IMR-90 (cell line): ENCODE measurements at regions not wholly inside any gene's neighbourhood (a gene's known extent, or its start where the extent isn't known, plus 50 kb on each side); places are given as distances from the start of the nearest gene placed in this dataset.

Experiments
- ATAC-seq: fragments of 200-7000 bp; cut with Tn5 transposase; 2 replicates; pipeline ENCODE4 v1.9.1; 2020; ENCODE audit warnings: low read depth, mild to moderate bottlenecking, moderate library complexity
- BruUV-seq: library from RNA; stranded (reverse); fragments of 400-500 nt; replicated peaks from 2 replicates; lab custom pipeline; 2021; lab: Mats Ljungman, UMichigan
- CTCF ChIA-PET: fragments of 300-600 bp; formaldehyde crosslinking; extraction: SDS; loops from one replicate; lab custom pipeline; 2021; ENCODE audit warnings: antibody characterized with exemption; lab: Yijun Ruan, JAX
- POLR2A ChIA-PET: fragments of 300-600 bp; sonication (Branson Sonifier 250); formaldehyde crosslinking; loops from one replicate; lab custom pipeline; 2022; ENCODE audit warnings: antibody characterized with exemption; ENCODE audit not compliant: unreplicated experiment; lab: Charles Lee
- DNase-seq: peaks from one replicate; pipeline ENCODE4 v3.0.0; 2013
- H2AFZ ChIP-seq: replicated peaks from 2 replicates; pipeline ENCODE3; 2013; ENCODE audit warnings: low read length, mild to moderate bottlenecking; ENCODE audit not compliant: poor library complexity
- H2AK5ac ChIP-seq: 2 replicates; pipeline ENCODE4 v1.6.1; 2013; ENCODE audit warnings: low read depth, low read length, inconsistent platforms
- H2AK9ac ChIP-seq: replicated peaks from 2 replicates; pipeline ENCODE3; 2013; ENCODE audit warnings: mild to moderate bottlenecking, low read depth, low read length, moderate library complexity; ENCODE audit not compliant: poor library complexity
- H2BK120ac ChIP-seq: 2 replicates; pipeline ENCODE4 v1.6.1; 2013; ENCODE audit warnings: low read depth, low read length, inconsistent platforms
- H2BK15ac ChIP-seq: 3 replicates; pipeline ENCODE4 v1.6.1; 2013; ENCODE audit warnings: low read depth, low read length, inconsistent platforms
- H2BK20ac ChIP-seq: 2 replicates; pipeline ENCODE4 v1.6.1; 2013; ENCODE audit warnings: low read depth, mild to moderate bottlenecking, inconsistent platforms, low read length, moderate library complexity
- H2BK5ac ChIP-seq: 2 replicates; pipeline ENCODE4 v1.6.1; 2013; ENCODE audit warnings: mild to moderate bottlenecking, low read depth, low read length, inconsistent platforms; ENCODE audit not compliant: poor library complexity, severe bottlenecking
- H3K14ac ChIP-seq: replicated peaks from 2 replicates; pipeline ENCODE4 v1.6.1; 2013; ENCODE audit warnings: low read depth, low read length, inconsistent platforms
- H3K18ac ChIP-seq: 2 replicates; pipeline ENCODE4 v1.6.1; 2013; ENCODE audit warnings: low read depth, low read length, control low read depth
- H3K23ac ChIP-seq: 2 replicates; pipeline ENCODE4 v1.6.1; 2013; ENCODE audit warnings: low read depth, low read length, inconsistent platforms
- H3K27ac ChIP-seq: 2 replicates; pipeline ENCODE4 v1.5.1; 2013; ENCODE audit warnings: mild to moderate bottlenecking, control low read depth, low read length; ENCODE audit not compliant: insufficient read depth
- H3K27me3 ChIP-seq: 2 replicates; pipeline ENCODE4 v1.6.1; 2013; ENCODE audit warnings: low read length; ENCODE audit not compliant: control insufficient read depth, insufficient read depth
- H3K36me3 ChIP-seq: 2 replicates; pipeline ENCODE4 v1.6.1; 2013; ENCODE audit warnings: low read length, mixed read lengths; ENCODE audit not compliant: control insufficient read depth, insufficient read depth
- H3K4ac ChIP-seq: 2 replicates; pipeline ENCODE4 v1.6.1; 2013; ENCODE audit warnings: low read depth, low read length, inconsistent platforms
- H3K4me1 ChIP-seq: 2 replicates; pipeline ENCODE4 v1.6.1; 2013; ENCODE audit warnings: low read length, mixed read lengths; ENCODE audit not compliant: control insufficient read depth, insufficient read depth
- H3K4me2 ChIP-seq: 2 replicates; pipeline ENCODE4 v1.6.1; 2013; ENCODE audit warnings: low read depth, mild to moderate bottlenecking, control low read depth, low read length, moderate library complexity
- H3K4me3 ChIP-seq: 2 replicates; pipeline ENCODE4 v1.5.1; 2013; ENCODE audit warnings: low read depth, mild to moderate bottlenecking, control low read depth, low read length, moderate library complexity; ENCODE audit not compliant: insufficient read depth
- H3K56ac ChIP-seq: 2 replicates; pipeline ENCODE4 v1.6.1; 2013; ENCODE audit warnings: low read length, inconsistent platforms; ENCODE audit not compliant: insufficient read depth; ENCODE audit errors: extremely low read depth
- H3K79me1 ChIP-seq, 2 experiments: 2 replicates each; pipeline ENCODE4 v1.6.1; 2013; ENCODE audit warnings: low read length in 2 of 2, inconsistent platforms in 1 of 2, low read depth in 1 of 2
- H3K9ac ChIP-seq: 2 replicates; pipeline ENCODE4 v1.6.1; 2013; ENCODE audit warnings: low read depth, low read length, control low read depth
- H3K9me1 ChIP-seq: 2 replicates; pipeline ENCODE4 v1.6.1; 2013; ENCODE audit warnings: low read length, inconsistent platforms; ENCODE audit not compliant: insufficient read depth
- H3K9me3 ChIP-seq: 2 replicates; pipeline ENCODE4 v1.6.1; 2013; ENCODE audit warnings: low read length; ENCODE audit not compliant: control insufficient read depth, insufficient read depth
- H4K20me1 ChIP-seq: 2 replicates; pipeline ENCODE4 v1.6.1; 2013; ENCODE audit warnings: low read length, inconsistent platforms; ENCODE audit not compliant: insufficient read depth
- H4K5ac ChIP-seq: 2 replicates; pipeline ENCODE4 v1.6.1; 2013; ENCODE audit warnings: mild to moderate bottlenecking, low read depth, low read length, control low read depth
- H4K8ac ChIP-seq, 2 experiments: 2 replicates each; pipeline ENCODE4 v1.6.1; 2013; ENCODE audit warnings: low read depth in 2 of 2, low read length in 2 of 2, control low read depth in 1 of 2, inconsistent platforms in 1 of 2
- H4K91ac ChIP-seq: 2 replicates; pipeline ENCODE4 v1.6.1; 2013; ENCODE audit warnings: low read depth, low read length, inconsistent platforms; ENCODE audit not compliant: insufficient read depth
- BHLHE40 ChIP-seq: fragments of 150-350 bp; IDR thresholded peaks from 2 replicates; pipeline ENCODE4 v1.6.1; 2016; ENCODE audit warnings: mild to moderate bottlenecking, low read depth, low read length
- CEBPB ChIP-seq: IDR thresholded peaks from 2 replicates; pipeline ENCODE4 v1.6.1; 2012; ENCODE audit warnings: low read depth, low read length, improper control_type of control experiment
- CHD1 ChIP-seq: IDR thresholded peaks from 2 replicates; pipeline ENCODE4 v1.6.1; 2012; ENCODE audit warnings: low read depth, low read length, improper control_type of control experiment
- CTCF ChIP-seq: conservative IDR thresholded peaks from 2 replicates; pipeline ENCODE4 v1.5.1; 2012; ENCODE audit warnings: mild to moderate bottlenecking, low read depth, low read length, improper control_type of control experiment
- FOS ChIP-seq: fragments of 150-350 bp; IDR thresholded peaks from 2 replicates; pipeline ENCODE4 v1.6.1; 2016; ENCODE audit warnings: low read depth, low read length
- MAFK ChIP-seq: IDR thresholded peaks from 2 replicates; pipeline ENCODE4 v1.6.1; 2012; ENCODE audit warnings: low read depth, low read length, improper control_type of control experiment
- MAZ ChIP-seq: IDR thresholded peaks from 2 replicates; pipeline ENCODE4 v1.6.1; 2012; ENCODE audit warnings: low read depth, mild to moderate bottlenecking, low read length, improper control_type of control experiment, moderate library complexity, borderline replicate concordance
- MXI1 ChIP-seq: IDR thresholded peaks from 2 replicates; pipeline ENCODE4 v1.6.1; 2012; ENCODE audit warnings: low read depth, mild to moderate bottlenecking, low read length, moderate library complexity, borderline replicate concordance
- NFE2L2 ChIP-seq: fragments of 150-350 bp; IDR thresholded peaks from 2 replicates; pipeline ENCODE4 v1.6.1; 2016; ENCODE audit warnings: low read depth, mild to moderate bottlenecking, low read length
- POLR2A ChIP-seq: IDR thresholded peaks from 2 replicates; pipeline ENCODE4 v1.6.1; 2012; ENCODE audit warnings: mild to moderate bottlenecking, low read depth, low read length
- RAD21 ChIP-seq: IDR thresholded peaks from 2 replicates; pipeline ENCODE4 v1.6.1; 2012; ENCODE audit warnings: low read length, improper control_type of control experiment
- RCOR1 ChIP-seq: IDR thresholded peaks from 2 replicates; pipeline ENCODE4 v1.6.1; 2012; ENCODE audit warnings: mild to moderate bottlenecking, low read length, improper control_type of control experiment; ENCODE audit not compliant: insufficient replicate concordance
- RFX5 ChIP-seq: IDR thresholded peaks from 2 replicates; pipeline ENCODE4 v1.8.0; 2012; ENCODE audit warnings: low read depth, mild to moderate bottlenecking, low read length, moderate library complexity
- SMC3 ChIP-seq: fragments of 150-350 bp; IDR thresholded peaks from 2 replicates; pipeline ENCODE4 v1.6.1; 2016; ENCODE audit warnings: low read depth, mild to moderate bottlenecking, antibody characterized with exemption, low read length, moderate library complexity
- USF2 ChIP-seq: fragments of 150-350 bp; IDR thresholded peaks from 2 replicates; pipeline ENCODE4 v1.6.1; 2017; ENCODE audit warnings: mild to moderate bottlenecking, antibody characterized with exemption, low read length, low read depth
- dilution Hi-C: fragments of 300-500 bp; cut with HindIII; formaldehyde crosslinking; loops from one replicate; pipeline ENCODE4 v1.14.3; 2018; ENCODE audit warnings: low sequenced_read_pairs; ENCODE audit not compliant: unreplicated experiment
- in situ Hi-C: fragments of 300-500 bp; cut with MboI; formaldehyde crosslinking; loops from 3 replicates; pipeline ENCODE4 v1.14.3; 2019; ENCODE audit warnings: low sequenced_read_pairs, inconsistent platforms, mixed read lengths
- intact Hi-C: fragments of 100-400 bp; cut with micrococcal nuclease; formaldehyde crosslinking; loops from 2 replicates; pipeline ENCODE4 v1.10.0; 2022
- TF ChIP-seq, protein P1 (sequence below): fragments of 150-350 bp; IDR thresholded peaks from 2 replicates; pipeline ENCODE4 v1.6.1; 2016; ENCODE audit warnings: low read depth, mild to moderate bottlenecking, low read length, moderate library complexity, borderline replicate concordance

- Histone ChIP-seq H3K4me1 (no peaks in the 10 kb centered on the region; the same call in 1 of the 2 replicates), H2AK5ac (no peak overlapping the region), H3K9me1 (no peaks in the 10 kb centered on the region), H2BK20ac (no peak overlapping the region), H3K4me2 (no peak overlapping the region), H4K20me1 (no peaks in the 10 kb centered on the region), H4K91ac (no peak overlapping the region), H4K5ac (no peak overlapping the region), H3K56ac (no peak overlapping the region), H2BK120ac (no peak overlapping the region), H3K27me3 (no peaks in the 10 kb centered on the region), H3K79me1 (no peaks in the 10 kb centered on the region), H3K4ac (no peak overlapping the region), H3K23ac (no peak overlapping the region), H2AK9ac (no peak overlapping the region), H3K18ac (no peak overlapping the region), H4K8ac (no peak overlapping the region), H2BK5ac (no peak overlapping the region), H3K4me3 (no peak overlapping the region), H3K36me3 (no peaks in the 10 kb centered on the region), H3K14ac (no peak overlapping the region), H3K9ac (no peak overlapping the region), H3K9me3 (no peaks in the 10 kb centered on the region), H2BK15ac (no peak overlapping the region), H3K27ac (no peak overlapping the region), H2AFZ (no peak overlapping the region)
- ChIA-PET CTCF (no interaction called here), POLR2A (no interaction called here)
- in situ Hi-C loops, result no loop called here
- BruUV-seq, result no TSS peak
- ATAC-seq (no peak), DNase-seq (no peak)
- no peak for TF ChIP-seq FOS
- no peak for TF ChIP-seq BHLHE40
- TF ChIP-seq RFX5, result no peak
- no peak for TF ChIP-seq CEBPB
- TF ChIP-seq MAZ, result no peak
- TF ChIP-seq, protein P1, sequence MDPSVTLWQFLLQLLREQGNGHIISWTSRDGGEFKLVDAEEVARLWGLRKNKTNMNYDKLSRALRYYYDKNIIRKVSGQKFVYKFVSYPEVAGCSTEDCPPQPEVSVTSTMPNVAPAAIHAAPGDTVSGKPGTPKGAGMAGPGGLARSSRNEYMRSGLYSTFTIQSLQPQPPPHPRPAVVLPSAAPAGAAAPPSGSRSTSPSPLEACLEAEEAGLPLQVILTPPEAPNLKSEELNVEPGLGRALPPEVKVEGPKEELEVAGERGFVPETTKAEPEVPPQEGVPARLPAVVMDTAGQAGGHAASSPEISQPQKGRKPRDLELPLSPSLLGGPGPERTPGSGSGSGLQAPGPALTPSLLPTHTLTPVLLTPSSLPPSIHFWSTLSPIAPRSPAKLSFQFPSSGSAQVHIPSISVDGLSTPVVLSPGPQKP, result no peak
- no peak for TF ChIP-seq RAD21
- TF ChIP-seq NFE2L2, result no peak
- no peak for TF ChIP-seq USF2
- no peak for TF ChIP-seq SMC3
- TF ChIP-seq CHD1, result no peak
- TF ChIP-seq POLR2A, result no peak
- TF ChIP-seq MAFK, result no peak
- no peak for TF ChIP-seq RCOR1
- TF ChIP-seq MXI1, result no peak
- no peak for TF ChIP-seq CTCF
- dilution Hi-C loops, result no loop called here
- intact Hi-C loops, result no loop called here
Measured at GRCh38 chr3:64827019-64827418, 139.2 kb upstream of the ADAMTS9 start.
